ENCODE measurements at regions not wholly inside any gene's neighbourhood (a gene's known extent, or its start where the extent isn't known, plus 50 kb on each side); places are given as distances from the start of the nearest gene placed in this dataset.
"Not testable (repeated sequence)": the region's sequence is repeated elsewhere in the genome, so short reads cannot be mapped to it uniquely, and the experiment has no call there.

GRCh38 chr21:25531538-25532250 is 75.6 kb downstream of the MRPL39 start:
- not testable (repeated sequence) for DNase-seq

- no peak for DNase-seq
These were observed 78.8 kb downstream of the MRPL39 start for GRCh38 chr21:25528515-25528914.

DNA sequence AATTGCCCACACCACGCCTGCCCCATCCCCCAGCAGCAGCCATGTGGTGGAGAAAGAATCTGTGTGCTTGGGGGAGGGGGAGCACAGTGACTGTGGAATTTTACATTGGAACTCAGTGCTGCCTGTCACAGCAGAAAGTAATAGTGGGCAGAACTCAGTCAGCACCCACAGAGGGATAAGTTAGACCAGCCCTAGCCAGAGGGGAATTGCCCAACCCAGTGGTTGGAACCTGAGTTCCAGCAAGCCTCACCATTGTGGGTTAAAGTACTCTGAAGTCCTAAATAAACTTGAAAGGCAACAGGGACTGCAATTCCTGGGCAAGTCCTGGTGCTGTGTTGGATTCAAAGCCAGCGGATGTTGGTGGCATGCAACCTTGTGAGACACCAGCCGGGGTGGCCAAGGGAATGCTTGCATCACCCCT is 88.8 kb downstream of the MRPL39 start:
- no peak for DNase-seq

DNA sequence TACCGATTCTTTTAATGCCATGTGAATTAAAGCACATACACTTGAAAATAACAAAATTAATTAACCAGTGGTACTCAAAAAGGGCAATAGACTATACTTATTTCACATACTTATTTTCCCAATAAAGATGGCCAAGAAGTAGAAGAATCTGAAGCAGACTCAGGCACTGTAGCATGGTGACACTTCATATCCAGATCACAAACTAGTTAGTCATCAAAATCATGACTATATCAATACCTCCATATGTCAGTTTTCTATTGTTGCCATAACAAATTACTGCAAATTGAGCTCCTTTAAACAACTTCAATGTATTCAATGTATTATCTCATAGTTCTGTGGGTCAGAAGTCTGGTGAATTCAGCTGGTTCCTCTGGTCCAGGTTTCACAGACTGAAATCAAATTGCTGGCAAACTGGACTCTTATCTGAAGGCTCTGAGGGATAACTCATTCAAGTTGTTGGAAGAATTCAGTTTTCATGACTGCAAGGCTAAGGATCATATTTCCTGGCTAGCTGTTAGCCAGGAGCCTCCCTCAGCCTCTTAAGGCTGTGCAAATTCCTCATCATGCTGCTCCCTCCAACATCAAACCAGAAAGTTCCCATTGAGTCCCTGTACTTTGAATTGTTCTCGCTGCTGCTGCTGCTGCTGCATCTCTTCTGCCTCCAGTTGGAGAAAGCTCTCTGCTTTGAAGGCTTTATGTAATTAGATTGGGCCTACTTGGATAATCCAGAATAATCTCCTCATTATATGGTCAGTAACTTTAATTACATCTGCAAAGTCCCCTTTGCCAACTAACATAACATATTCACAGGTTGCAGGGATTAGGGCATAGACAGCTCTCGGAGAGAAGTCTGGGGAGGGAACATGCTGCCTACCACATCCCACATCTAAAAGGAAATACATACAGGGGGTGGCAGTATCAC is 91.5 kb downstream of the MRPL39 start:
- DNase-seq: no peak

DNA sequence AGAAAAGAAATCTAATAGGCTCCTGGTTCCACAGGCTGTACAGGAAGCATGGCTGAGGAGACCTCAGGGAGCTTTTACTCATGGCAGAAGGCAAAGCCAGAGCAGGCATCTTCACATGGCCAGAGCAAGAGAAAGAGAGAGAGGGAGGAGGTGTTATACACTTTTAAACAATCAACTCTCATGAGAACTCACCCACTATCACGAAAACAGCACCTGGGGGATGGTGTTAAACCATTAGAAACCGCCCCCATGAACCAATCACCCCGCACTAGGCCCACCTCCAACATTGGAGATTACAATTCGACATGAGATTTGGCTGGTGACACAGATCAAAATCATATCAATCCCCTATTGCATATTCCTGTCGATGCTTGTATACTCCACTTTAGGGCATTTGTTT is 93.5 kb downstream of the MRPL39 start:
- DNase-seq: no peak

DNA sequence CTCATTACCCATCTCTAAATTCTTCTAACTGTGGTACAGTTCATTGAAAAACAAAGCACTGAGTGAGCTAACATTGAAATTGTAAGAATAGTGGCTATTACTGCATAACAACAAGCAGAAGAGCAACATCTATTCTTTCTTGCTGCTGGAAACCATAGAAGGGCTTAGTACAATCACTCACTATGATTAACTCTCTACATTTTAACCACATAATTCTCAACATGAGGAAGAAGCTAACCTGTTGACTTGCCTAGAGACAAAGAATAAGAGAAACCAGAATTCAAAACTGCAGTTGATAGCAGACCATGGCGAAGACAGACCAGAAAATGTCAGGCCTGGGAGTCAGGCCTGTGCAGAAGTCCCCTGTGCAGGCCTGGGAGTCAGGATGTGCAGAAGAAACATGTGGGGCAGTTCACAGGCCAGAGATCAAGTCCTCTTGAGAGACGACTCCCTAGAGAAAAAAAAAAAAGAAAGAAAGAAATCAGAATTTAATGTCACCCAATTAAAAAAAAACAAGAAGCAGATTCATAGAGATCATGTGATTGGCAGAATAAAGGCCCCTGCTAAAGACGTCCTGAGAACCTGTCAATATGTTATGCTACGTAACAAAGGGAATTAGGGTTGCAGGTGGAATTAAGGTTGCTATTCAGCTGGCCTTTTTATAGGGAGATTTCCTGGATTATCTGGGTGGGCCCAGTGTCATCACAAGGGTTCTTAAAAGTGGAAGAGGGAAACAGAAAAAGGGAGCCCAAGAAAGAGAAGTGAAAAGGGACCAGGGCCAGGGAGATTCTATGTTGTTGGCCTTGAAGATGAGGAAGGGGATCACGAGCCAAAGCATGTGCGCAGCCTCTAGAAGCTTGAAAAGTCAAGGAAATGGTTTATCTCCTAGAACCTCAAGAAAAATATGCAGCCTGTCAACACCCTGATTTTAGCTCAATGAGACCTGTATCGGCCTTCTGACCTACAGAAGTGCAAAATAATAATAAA is 94.9 kb downstream of the MRPL39 start:
- DNase-seq: no peak

GRCh38 chr21:25509862-25510261 is 97.4 kb downstream of the MRPL39 start:
- no peak for DNase-seq

DNA sequence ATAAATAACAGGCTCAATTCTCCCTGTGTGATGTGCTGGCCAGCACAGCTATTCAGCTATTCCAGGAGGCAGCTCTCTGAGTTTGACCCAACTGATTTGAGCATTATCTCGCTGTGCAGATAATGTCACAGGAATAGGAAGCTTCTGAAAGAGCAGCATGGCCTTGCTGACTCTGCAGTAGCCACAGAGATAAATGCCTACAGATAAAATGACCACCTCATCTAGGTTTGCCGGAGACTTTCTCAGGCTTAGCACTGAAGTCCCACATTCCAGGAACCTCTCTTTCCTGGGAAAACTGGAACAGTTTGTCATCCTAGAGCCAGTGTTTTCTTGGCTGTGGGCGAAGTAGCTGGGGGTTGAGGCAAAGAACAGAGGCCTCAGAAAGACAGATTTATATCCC is 98.9 kb downstream of the MRPL39 start:
- no peak for DNase-seq

DNA sequence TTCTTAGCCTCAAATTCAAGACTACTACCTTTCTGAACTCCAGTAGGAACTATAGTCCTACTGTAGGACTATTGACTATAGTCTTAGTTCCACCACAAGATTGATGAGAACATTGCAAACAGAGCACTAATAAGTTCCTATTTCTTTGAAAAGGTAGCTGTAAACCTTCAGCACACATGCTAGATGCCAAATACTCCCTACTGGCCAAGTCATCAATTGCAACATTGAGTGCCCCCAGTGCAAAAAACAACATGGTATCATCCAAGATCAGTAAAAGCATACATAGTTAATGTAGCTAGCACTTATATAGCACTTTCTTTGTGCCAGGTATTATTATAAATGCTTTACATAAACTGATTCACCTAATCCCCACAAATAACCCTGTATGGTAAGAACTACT is 99.8 kb downstream of the MRPL39 start:
- no peak for DNase-seq

DNA sequence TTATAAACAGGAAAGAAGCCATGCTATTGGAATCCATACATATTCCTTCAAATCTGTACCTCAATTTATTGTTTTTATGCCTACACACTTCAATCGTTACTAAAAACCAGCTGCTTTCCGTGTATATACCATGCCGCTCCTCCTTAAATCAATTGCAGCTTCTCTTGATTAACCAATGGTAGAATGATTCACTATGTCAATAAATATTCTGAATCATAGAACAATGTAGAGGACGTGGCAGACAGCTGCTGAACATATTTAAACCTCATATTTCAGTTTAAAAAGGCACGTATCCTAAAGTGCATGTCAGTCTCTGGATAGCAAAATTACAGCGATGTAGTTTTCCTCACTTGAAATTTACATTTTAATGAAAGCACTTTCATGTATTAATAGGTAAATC is 100.4 kb downstream of the MRPL39 start:
- no peak for DNase-seq

GRCh38 chr21:25506261-25506660 is 101.0 kb downstream of the MRPL39 start:
- no peak for DNase-seq

DNA sequence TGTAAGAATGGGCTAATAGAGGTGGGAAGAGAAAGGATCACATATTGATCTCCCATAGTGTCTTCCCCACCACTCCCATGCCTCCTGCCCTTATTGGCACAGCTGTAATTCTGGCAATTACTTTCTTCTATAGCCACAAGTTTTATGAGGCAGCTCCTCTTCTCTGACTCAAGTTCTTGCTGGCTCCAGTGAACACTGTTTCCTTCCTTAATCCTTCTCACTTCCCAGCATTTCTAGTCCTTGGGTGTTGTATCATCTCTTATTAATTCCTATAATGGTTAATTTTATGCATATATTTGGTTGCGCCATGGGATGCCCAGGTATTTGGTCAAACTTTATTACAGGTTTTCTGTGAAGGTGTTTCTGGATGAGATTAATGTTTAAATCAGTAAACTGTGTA is 103.3 kb downstream of the MRPL39 start:
- no peak for DNase-seq

DNA sequence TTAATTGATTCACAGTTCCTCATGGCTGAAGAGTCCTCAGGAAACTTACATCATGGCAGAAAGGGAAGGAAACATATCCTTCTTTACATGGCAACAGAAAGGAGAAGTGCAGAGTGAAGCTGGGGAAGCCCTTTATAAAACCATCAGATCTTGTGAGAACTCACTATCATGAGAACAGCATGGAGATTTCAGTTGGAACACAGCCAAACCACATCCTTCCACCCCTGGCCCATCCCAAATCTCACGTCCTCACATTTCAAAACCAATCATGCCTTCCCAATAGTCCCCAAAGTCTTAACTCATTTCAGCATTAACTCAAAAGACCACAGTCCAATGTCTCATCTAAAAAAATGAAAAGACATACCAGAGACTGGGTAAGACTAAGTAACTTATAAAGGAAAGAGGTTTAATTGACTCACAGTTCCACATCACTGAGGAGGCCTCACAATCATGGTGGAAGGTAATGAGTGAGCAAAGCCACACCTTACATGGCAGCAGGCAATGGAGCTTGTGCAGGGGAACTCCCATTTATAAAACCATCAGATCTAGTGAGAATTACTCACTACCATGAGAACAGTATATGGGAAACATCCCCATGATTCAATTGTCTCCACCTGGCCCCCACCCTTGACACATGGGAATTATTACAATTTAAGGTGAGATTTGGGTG is 105.2 kb downstream of the MRPL39 start:
- no peak for DNase-seq

GRCh38 chr21:25501462-25501861 is 105.8 kb downstream of the MRPL39 start:
- no peak for DNase-seq

DNA sequence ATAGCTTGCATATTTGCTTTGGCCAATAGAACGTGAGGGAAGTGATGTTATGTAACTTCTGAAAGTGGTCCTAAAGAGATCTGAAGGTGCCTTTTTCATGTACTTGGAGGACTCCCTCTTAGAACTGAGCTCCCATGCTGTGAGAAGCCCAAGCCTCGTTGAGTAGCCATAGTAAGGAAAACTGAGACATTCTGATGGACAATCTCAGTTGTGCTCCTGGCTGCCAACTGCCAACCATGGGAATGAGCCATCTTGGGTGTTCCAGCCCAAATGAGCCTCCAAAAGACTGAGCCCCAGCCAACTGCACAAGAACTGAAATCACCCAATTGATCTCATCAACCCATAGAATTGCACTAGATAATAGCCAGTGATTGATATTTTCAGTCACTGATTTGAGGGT is 106.7 kb downstream of the MRPL39 start:
- no peak for DNase-seq

- DNase-seq: no peak
These were observed 110.3 kb downstream of the MRPL39 start for GRCh38 chr21:25496825-25497482.

DNA sequence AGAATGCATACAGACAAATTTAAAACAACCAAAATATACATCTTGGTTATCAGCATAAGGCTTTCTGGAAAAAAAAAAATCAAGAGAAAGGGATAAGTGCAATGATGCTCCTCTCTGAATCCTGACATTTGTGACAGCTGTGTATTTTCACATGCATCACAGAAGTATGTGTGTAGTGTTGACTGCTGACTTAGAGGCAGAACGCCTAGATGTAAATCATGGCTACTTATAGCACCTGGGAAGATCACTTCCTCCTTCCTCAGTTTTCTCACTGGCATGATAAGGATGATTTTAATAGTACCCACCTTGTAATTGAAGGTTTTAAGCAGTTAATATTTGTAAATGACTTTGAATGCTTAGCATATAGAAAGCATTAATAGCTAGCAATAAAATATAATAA is 112.5 kb downstream of the MRPL39 start:
- DNase-seq: no peak

- no peak for DNase-seq
These were observed 113.6 kb downstream of the MRPL39 start for GRCh38 chr21:25493722-25494121.

DNA sequence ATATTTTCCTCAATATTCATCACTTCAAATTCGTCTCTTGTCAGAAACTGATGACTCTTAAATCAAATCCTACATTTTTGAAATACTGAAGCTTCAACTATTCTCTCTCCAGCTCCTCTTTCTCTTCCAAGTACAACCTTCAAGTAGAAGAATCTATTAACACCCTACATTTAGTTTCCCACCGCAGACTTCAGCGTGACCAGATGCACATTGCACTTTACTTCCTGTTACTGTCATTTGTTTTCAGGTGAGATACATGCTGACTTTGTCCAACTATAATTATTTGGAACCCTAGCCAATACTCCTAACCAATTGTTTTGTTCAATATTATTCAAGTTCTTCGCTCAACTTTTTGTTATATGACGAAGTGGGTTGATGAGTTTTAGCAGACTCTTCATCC is 116.0 kb downstream of the MRPL39 start:
- no peak for DNase-seq

DNA sequence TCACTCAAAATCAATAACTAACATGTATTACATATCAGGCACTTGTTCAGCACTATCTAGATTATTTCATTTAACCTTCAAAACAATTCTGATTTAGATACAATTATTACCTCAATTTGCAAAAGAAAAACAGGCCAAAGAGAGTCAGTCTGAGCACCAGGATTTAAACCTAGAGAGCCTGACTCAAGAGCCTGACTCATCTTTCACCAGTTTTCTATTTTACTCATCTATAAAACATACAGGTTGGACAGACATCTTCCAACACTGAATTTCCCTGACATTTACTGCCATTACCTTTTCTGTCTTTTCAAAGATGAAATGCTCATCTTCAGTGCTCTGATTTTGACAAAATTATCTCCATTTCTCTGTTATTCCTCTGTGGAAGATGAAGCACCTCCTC is 116.5 kb downstream of the MRPL39 start:
- no peak for DNase-seq

DNA sequence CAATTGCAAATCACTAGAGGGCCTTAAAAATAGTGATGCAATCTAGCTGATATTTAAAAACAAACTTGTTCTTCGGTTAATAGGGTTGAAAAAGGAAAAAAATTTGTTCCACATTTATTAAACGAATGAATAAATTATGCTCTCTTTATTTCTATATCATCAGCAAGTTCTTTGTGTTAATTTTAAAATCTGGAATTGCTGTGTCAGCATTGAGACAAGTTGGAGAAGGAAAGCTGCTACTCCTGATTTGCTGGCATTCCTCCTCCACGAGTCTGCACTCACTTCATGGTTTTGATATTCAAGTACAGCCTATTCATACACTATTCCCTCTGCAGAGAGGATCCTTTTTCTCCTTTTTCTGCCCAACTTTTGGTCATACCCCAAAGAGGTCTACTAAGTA is 117.6 kb downstream of the MRPL39 start:
- DNase-seq: no peak

DNA sequence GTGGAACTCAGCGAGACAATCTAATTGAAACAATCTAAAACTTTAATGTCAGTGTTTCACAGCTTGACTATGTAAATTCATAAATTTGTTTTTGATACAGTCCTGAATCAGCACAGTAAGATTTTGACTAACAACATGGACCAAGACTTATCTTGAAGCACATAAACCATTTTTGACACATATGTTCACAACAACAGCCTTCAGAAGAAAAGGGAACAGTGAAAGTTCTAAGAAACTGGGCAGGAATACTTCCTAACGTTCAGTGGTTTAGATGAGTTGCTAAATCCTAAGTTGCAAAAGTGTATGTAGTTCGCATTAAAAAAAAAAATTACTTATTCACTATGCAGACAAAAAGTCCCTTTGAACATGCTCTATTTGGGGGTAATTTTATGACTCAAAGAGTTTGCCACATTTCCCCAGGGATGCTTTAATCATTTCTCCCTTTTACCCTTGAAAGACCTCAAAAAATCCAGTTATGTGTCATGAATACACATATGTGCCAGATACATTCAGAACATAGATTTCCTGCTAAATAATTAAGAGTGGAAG is 120.2 kb downstream of the MRPL39 start:
- no peak for DNase-seq
